Kidney tubule cell (primary cell): ENCODE measurements at regions not wholly inside any gene's neighbourhood (a gene's known extent, or its start where the extent isn't known, plus 50 kb on each side); places are given as distances from the start of the nearest gene placed in this dataset.
"Not testable (repeated sequence)": the region's sequence is repeated elsewhere in the genome, so short reads cannot be mapped to it uniquely, and the experiment has no call there.

Source experiments
- DNase-seq: peaks from one replicate; pipeline ENCODE4 v3.0.0-alpha.2; 2018; ENCODE audit warnings: low spot score

- not testable (repeated sequence) for DNase-seq
These were observed 141.8 kb downstream of the AHR start for GRCh38 chr7:17440025-17440784.

DNA sequence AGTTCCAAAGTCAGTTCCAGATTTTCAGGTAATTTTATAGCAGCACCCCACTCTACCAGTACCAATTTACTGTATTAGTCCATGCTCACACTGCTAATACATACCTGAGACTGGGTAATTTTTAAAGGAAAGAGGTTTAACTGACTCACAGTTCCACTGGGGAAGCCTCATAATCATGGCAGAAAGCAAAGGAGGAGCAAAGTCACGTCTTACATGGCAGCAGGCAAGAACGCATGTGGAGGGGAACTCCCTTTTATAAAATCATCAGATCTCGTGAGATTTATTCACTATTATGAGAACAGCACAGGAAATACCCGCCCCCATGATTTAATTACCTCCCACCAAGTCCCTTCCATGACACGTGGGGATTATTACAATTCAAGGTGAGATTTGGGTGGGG, 142.4 kb downstream of the AHR start:
- no peak for DNase-seq

DNA sequence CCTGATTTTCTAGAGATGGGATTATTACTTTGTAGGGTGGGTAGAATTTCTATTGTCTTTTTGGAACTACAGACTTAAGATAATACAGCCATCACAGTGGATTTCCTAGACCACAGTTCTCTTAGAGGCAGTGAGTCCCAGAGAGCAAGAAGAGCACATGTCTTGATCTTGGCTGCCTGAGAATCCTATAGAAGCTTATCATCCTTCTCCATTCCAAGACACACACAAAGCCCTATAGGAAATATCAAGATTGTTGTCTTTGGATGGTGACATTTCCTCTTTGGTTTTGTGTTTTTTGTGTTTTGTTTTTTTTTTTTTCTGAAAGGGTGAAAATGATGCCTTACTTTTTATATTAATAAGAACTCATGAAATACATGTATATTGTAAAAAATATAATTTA, 143.1 kb downstream of the AHR start:
- DNase-seq = no peak

DNA sequence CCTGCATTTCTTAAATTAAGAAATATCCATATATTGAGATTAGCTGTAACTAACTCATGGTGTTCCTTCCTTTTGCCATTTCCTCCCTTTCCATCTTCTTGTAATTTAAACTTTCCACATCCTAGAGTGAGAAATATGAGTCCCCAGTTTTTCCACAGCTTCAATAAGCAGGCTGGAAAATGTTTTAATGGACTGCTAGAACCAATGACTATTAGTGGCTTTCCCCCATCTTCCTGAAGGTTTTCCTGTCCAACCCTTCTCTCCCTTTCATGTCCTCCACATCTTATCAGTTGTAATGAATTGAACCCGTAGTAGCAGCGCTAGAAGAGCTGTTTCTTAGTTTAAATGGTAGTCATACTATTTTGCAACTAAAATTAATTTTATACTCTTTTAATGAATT, 145.7 kb downstream of the AHR start:
- DNase-seq = no peak

DNA sequence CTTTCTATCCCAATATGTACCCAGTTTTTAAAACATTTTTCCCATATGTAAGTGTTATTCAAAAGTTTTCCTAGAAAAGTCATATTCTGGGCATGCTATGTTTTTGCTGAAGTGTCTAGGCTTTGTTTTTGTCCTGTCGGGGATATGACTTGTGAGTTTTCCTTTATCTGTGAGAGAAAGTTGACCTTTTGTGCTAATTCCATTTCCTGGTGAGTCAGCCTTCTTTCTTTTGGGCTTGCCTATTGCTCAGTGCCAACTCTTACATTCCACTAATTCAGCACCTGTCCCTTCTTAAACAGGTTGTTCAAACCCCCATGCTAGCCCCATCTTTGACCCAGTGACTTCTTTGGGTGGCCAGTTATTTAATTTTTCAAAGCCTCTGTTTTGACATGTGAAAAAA, 146.2 kb downstream of the AHR start:
- peak; percentile 71 for DNase-seq

- no peak for DNase-seq
These were observed 147.9 kb downstream of the AHR start for GRCh38 chr7:17446340-17446739.

DNA sequence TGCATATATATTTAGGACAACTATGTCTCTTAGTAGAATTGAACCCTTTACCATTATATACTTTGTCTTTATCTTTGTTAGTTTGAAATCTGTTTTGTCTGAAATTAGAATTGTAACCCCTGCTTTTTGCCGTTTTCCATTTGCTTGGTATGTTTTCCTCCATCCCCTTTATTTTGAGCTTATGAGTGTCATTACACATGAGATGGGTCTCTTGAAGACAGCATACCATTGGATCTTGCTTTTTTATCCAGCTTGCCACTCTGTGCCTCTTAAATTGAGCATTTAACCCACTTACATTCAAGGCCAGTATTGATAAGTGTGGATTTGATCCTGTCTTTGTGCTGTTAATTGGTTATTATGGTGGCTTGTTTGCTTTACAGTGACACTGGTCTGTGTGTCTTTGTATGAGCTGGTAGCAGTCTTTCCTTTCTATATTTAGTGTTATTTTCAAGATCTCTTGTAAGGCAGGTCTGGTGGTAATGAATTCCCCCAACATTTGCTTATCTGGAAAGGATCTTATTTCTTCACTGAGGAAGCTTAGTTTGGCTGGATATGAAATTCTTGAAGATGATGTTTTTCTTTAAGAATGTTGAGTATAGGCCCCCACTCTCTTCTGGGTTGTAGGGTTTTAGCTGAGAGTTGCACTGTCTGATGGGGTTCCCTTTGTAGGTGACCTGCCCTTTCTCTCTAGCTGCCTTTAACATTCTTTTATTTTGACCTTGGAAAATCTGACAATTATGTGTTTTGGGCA, 149.5 kb downstream of the AHR start:
- DNase-seq = no peak

DNA sequence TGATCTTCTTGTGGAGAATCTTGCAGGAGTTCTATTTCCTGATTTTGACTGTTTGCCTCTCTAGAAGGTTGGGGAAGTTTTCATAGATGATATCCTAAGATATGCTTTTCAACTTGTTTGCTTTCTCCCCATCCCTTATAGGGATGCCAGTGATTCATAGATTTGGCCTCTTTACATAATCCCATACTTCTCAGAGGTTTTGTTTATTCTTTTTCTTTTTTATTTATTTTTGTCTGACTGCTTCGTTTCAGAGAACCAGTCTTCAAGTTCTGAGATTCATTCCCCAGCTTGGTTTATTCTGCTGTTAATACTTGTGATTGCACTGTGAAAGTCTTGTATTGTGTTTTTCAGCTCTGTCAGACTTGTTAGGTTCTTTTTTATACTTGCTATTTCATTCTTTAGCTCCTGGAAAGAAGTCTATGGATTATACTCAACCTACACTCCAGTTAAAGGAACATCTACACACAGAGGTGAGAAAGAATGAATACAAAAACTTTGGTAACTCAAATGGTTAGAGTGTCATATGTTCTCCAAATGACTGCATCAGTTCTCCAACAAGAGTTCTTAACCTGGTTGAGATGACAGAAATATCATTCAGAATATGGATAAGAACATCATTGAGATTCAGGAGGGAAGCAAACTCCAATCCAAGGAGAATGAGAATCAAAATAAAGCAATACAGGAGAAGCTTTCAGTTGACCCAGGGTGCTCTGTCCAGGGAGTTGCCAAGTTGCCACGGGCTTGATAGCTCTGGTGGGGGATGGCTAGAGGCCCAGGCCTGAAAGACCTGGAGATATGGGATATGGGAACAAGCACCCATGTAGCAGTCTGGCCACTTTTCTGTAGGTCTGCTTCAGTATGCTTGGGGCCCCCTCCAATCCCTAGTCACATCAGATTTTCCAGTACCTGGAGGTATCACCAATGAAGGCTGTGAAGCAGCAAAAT, 150.3 kb downstream of the AHR start:
- no peak for DNase-seq

DNA sequence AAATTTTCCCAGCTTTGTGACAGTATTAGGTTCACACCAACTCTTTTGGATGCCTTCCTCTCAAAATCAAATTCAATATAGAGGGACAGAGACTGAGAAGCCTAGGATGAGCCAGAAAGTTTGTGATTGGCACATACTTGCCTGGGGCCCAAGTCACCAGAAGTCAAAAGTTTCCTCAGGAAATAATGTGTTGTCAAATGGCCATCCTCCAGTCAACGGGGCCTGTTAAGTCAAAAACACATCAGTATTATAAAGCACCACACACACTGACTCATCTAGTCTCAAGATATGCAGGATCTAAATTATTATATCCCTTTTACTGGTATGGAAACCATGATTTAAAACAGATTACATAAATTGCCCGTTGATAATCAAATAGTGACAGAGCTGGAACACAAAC, 158.1 kb downstream of the AHR start:
- no peak for DNase-seq

DNA sequence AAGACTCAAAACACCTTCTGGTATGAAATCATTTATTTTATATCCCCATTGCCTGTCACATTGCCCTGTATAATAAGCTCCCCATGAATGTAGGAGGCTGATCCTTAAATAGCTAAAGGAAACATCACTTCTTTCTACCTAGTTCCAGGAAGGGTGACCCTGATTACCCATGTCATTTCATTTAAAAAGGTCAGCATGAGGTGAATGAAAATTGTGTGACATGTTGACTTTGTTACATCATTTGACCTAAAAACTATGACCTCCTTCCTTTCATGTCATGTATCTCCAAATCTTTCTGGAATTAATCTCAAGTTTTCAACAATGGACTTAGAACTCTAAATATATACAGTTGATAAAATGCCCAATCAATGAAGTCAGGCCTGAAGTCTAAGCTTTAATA, 161.5 kb downstream of the AHR start:
- no peak for DNase-seq

DNA sequence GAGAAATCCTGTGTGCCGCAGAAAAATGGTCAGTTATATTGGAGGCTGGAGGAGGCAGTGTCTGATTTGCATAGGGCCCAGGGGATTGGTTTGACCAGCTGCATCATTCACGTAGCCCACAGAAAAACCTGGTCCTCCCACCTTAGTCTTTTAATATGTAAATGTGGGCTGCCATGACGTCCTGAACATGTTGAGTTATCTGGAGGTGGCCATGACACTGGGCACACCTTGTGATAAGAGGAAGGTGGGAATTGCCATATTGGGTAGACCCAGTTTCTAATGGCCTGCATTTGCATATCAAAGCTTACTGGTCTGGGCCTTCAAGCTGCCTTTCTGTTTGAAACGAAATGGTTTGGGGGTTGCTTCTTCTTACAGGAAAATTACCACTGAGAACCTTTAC, 162.2 kb downstream of the AHR start:
- no peak for DNase-seq

GRCh38 chr7:17462131-17462631, 163.7 kb downstream of the AHR start:
- no peak for DNase-seq

GRCh38 chr7:17463511-17464085, 165.1 kb downstream of the AHR start:
- DNase-seq = no peak

DNA sequence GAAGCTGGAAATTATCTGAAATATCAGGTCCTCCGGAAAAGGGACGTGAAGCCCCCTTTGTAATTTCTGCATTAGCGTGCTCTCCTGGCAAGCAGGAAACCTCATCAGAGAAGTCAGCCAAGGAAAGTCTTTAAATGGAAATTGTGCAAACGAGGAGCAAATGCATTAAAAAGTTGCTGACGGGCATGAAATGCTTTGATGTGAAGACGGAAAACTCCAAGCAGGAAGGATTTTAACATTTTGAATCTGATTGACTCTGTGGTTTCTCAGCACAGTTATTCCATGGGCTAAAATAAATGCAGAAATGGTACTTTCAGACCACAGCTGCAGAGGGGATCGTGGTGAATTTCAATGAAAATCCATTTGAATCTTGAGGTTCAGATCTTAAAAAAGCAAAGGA, 167.8 kb downstream of the AHR start:
- no peak for DNase-seq

GRCh38 chr7:17467386-17467945, 169.0 kb downstream of the AHR start:
- no peak for DNase-seq

GRCh38 chr7:17471325-17471724, 172.9 kb downstream of the AHR start:
- no peak for DNase-seq

GRCh38 chr7:17472518-17472917, 174.1 kb downstream of the AHR start:
- no peak for DNase-seq

DNA sequence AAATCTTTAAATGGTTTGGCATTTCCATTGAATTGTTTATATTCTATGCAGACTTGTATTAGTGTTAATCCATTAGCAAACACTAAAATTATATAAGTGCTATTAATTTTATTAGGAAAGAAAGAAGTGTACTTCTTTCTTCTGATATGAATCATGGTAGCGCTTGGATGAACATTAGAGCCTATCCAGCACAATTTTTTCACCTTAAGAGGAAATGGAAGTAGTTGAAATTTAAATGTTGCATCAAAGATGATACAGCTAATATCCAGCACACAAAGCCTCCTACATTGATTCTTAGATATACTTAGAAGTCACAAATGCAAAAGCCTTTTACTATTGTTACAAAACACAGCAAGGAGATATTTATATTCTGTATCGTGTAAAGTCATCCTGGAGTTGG, 174.5 kb downstream of the AHR start:
- DNase-seq = peak; percentile 18

DNA sequence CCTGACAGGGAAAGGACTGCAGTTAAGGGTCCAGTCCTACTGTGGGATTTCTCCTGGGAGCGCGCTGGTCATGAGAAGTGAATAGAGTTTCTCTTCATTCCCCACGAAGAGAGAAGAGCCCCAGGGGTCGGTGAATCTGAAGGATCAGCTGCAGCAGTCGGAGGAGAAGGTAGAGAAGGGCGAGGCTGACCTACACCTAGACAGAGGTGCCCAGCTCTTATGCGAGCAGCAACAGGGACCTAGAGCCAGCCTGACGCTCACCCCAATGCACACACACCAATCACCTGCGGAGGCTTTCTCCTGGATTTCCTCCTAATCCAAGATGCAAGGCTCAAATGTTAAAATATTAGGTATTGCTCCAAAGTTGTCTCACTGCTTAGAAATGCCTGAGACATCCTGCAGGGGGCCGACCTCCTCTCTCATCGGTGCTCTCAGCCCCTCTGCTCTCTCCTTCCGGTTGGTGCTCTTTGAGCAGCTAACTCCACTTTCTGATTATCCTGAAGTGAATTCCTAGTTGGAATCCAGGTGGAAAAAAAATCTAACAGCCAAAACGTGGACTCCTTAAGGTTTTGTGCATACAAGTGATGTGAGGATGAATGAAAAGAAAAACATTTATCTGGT, 176.4 kb downstream of the AHR start:
- peak; percentile 4 for DNase-seq

GRCh38 chr7:17477182-17477581, 178.7 kb downstream of the AHR start:
- DNase-seq = no peak

GRCh38 chr7:17481118-17481517, 182.7 kb downstream of the AHR start:
- DNase-seq = no peak
